GM12878 (cell line): ENCODE measurements at regions not wholly inside any gene's neighbourhood (a gene's known extent, or its start where the extent isn't known, plus 50 kb on each side); places are given as distances from the start of the nearest gene placed in this dataset.

ENCODE experiments used
- BMI1 ChIP-seq: fragments of 450-650 bp; IDR thresholded peaks from 2 replicates; pipeline ENCODE4 v1.6.1; 2016; ENCODE audit warnings: mild to moderate bottlenecking, moderate library complexity, borderline replicate concordance
- CTCF ChIP-seq, 3 experiments: IDR thresholded peaks in 2 of 3; conservative IDR thresholded peaks in 1 of 3; 2 replicates each; pipeline ENCODE4 v1.5.1; 2011; ENCODE audit warnings: low read depth in 3 of 3, low read length in 3 of 3, mild to moderate bottlenecking in 3 of 3, control low read depth in 2 of 3, moderate library complexity in 2 of 3, inconsistent platforms in 1 of 3, mixed read lengths in 1 of 3; ENCODE audit not compliant: control insufficient read depth in 2 of 3, insufficient read depth in 1 of 3; ENCODE audit errors: extremely low read depth in 1 of 3
- HCFC1 ChIP-seq: fragments of 150-350 bp; IDR thresholded peaks from 2 replicates; pipeline ENCODE4 v1.6.1; 2014; ENCODE audit warnings: low read length
- MAX ChIP-seq: IDR thresholded peaks from 2 replicates; pipeline ENCODE4 v1.6.1; 2012; ENCODE audit warnings: low read depth, low read length, improper control_type of control experiment
- MXI1 ChIP-seq: fragments of 150-350 bp; IDR thresholded peaks from 2 replicates; pipeline ENCODE4 v1.6.1; 2011; ENCODE audit warnings: low read depth, mild to moderate bottlenecking, inconsistent platforms, low read length, improper control_type of control experiment
- NBN ChIP-seq: fragments of 450-650 bp; IDR thresholded peaks from 2 replicates; pipeline ENCODE4 v1.6.1; 2016
- POLR2A ChIP-seq: IDR thresholded peaks from 2 replicates; pipeline ENCODE4 v1.6.1; 2011; ENCODE audit warnings: low read depth, mild to moderate bottlenecking, low read length
- POLR2AphosphoS5 ChIP-seq: IDR thresholded peaks from 2 replicates; pipeline ENCODE4 v1.6.1; 2011; ENCODE audit warnings: mild to moderate bottlenecking, low read length, inconsistent platforms

- TF ChIP-seq NBN: no peak
- no peak for TF ChIP-seq MAX
- no peak for TF ChIP-seq CTCF (IDR thresholded peaks at IDR 0.05 in 2 of 3, conservative IDR thresholded peaks at IDR 0.05 in 1 of 3; ENCODE audit: control insufficient read depth in 2 of 3, extremely low read depth in 1 of 3, insufficient read depth in 1 of 3, low read depth in 3 of 3, low read length in 3 of 3)
- TF ChIP-seq HCFC1: no peak
- TF ChIP-seq MXI1: no peak
- TF ChIP-seq POLR2AphosphoS5: no peak
- TF ChIP-seq BMI1: no peak
- TF ChIP-seq POLR2A: no peak
These were observed 81.7 kb upstream of the PDE10A start for GRCh38 chr6:165744555-165745228.
